Stomach (tissue), 8 donors: ENCODE measurements at regions not wholly inside any gene's neighbourhood (a gene's known extent, or its start where the extent isn't known, plus 50 kb on each side); places are given as distances from the start of the nearest gene placed in this dataset.

ENCODE experiments used
- DNase-seq, 2 donors: peaks; one replicate each; pipeline versions ENCODE4 v3.0.0 to v3.0.0-alpha.2; 2013 to 2019
- H3K27ac ChIP-seq, 5 donors: fragments of 200-600 bp in 4 of 5; sonication (generic) in 4 of 5; one replicate each; pipeline ENCODE4 v1.5.1; 2013 to 2019; ENCODE audit warnings: mild to moderate bottlenecking in 1 of 5, moderate library complexity in 1 of 5
- H3K27me3 ChIP-seq, 3 donors: fragments of 200-600 bp; sonication (generic); one replicate each; pipeline ENCODE4 v1.5.1; 2017 to 2019; ENCODE audit warnings: mixed run types in 1 of 3
- H3K36me3 ChIP-seq, 4 donors: fragments of 200-600 bp; sonication (generic); 1 replicate in 3 of 4; 2 replicates in 1 of 4; pipeline ENCODE4 v1.5.1; 2016 to 2019
- H3K4me1 ChIP-seq, 4 donors: fragments of 200-600 bp; sonication (generic); one replicate each; pipeline ENCODE4 v1.5.1; 2016 to 2019
- H3K4me3 ChIP-seq, 4 donors: fragments of 200-600 bp; sonication (generic) in 3 of 4; one replicate each; pipeline ENCODE4 v1.5.1; 2016 to 2019; ENCODE audit warnings: mild to moderate bottlenecking in 1 of 4
- H3K9me3 ChIP-seq, 4 donors: fragments of 200-600 bp; sonication (generic); one replicate each; pipeline ENCODE4 v1.5.1; 2016 to 2019
- CTCF ChIP-seq, 7 experiments: fragments of 450-650 bp in 4 of 7; fragments of 200-600 bp in 3 of 7; sonication (generic) in 3 of 7; IDR thresholded peaks; one replicate each; pipeline ENCODE4 v1.5.1; 2016 to 2019; ENCODE audit warnings: antibody characterized with exemption in 7 of 7, control low read depth in 2 of 7, mild to moderate bottlenecking in 1 of 7
- EP300 ChIP-seq: sonication (generic); formaldehyde crosslinking; IDR thresholded peaks from one replicate; pipeline ENCODE4 v1.6.1; 2017; ENCODE audit warnings: antibody characterized with exemption
- POLR2A ChIP-seq, 4 donors: fragments of 450-650 bp; IDR thresholded peaks; one replicate each; pipeline ENCODE4 v1.6.1; 2016; ENCODE audit warnings: antibody characterized with exemption in 4 of 4, control low read depth in 2 of 4, mild to moderate bottlenecking in 1 of 4, moderate library complexity in 1 of 4
- POLR2AphosphoS5 ChIP-seq, 3 donors: sonication (generic); formaldehyde crosslinking; IDR thresholded peaks; one replicate each; pipeline ENCODE4 v1.6.1; 2016; ENCODE audit warnings: antibody characterized with exemption in 3 of 3
- WGBS, 5 donors: extraction: QIAGEN DNeasy Blood & Tissue Kit in 3 of 5; methylation state at CpG; one replicate each; pipeline versions ENCODE4 v1.1.5 to v1.1.7; 2013 to 2018; 5-methylcytosine and 5-hydroxymethylcytosine counted together
- intact Hi-C: fragments of 100-400 bp; cut with DNase I; formaldehyde crosslinking; loops from one replicate; pipeline ENCODE4 v1.15.1; 2023; ENCODE audit warnings: low total_unique reads
- donor health status: healthy with polysubstance abuse.
- donor health status: Bipolar disorder and iron deficiency.
- donor health status: healthy.

- no peaks in the 10 kb centered on the region for H3K27me3 ChIP-seq
- TF ChIP-seq POLR2A (IDR thresholded peaks at IDR 0.05) = no peak
- TF ChIP-seq EP300 = no peak
- no peak for TF ChIP-seq CTCF (IDR thresholded peaks at IDR 0.05)
- TF ChIP-seq POLR2AphosphoS5 (IDR thresholded peaks at IDR 0.05) = no peak
- peaks cover 0 to 4% (median 0%) of the 10 kb centered on the region in 4 donors for H3K9me3 ChIP-seq
- no peaks in the 10 kb centered on the region for H3K36me3 ChIP-seq
- WGBS, 5 donors = 12 to 26% (median 20%) methylated on average over 1 of the region's 1 CpG
- intact Hi-C loops = no loop called here
- H3K4me3 ChIP-seq = no peak overlapping the region
- DNase-seq = no peak
- no peak overlapping the region for H3K27ac ChIP-seq
- H3K4me1 ChIP-seq = no peaks in the 10 kb centered on the region
Observed at GRCh38 chr2:51409920-51410319, 378.0 kb upstream of the NRXN1 start.

GRCh38 chr2:51404226-51404625 is 372.3 kb upstream of the NRXN1 start:
- no peaks in the 10 kb centered on the region for H3K36me3 ChIP-seq
- 79 to 87% (median 83%) methylated on average over 3 of the region's 3 CpGs for WGBS, 5 donors
- H3K9me3 ChIP-seq = peaks cover 0 to 11% (median 2%) of the 10 kb centered on the region in 4 donors
- TF ChIP-seq POLR2A (IDR thresholded peaks at IDR 0.05) (no peak), CTCF (IDR thresholded peaks at IDR 0.05) (no peak), POLR2AphosphoS5 (IDR thresholded peaks at IDR 0.05) (no peak), EP300 (no peak)
- no peak overlapping the region for H3K4me3 ChIP-seq
- DNase-seq = no peak
- H3K27ac ChIP-seq = no peak overlapping the region
- intact Hi-C loops = no loop called here
- no peaks in the 10 kb centered on the region for H3K27me3 ChIP-seq
- H3K4me1 ChIP-seq = no peaks in the 10 kb centered on the region

- H3K4me3 ChIP-seq = no peak overlapping the region
- peaks cover 0 to 11% (median 4%) of the 10 kb centered on the region in 4 donors for H3K9me3 ChIP-seq
- TF ChIP-seq POLR2AphosphoS5 (IDR thresholded peaks at IDR 0.05) (no peak), POLR2A (IDR thresholded peaks at IDR 0.05) (no peak), EP300 (no peak), CTCF (IDR thresholded peaks at IDR 0.05) (no peak)
- no peak overlapping the region for H3K27ac ChIP-seq
- no peaks in the 10 kb centered on the region for H3K36me3 ChIP-seq
- H3K4me1 ChIP-seq = no peaks in the 10 kb centered on the region
- intact Hi-C loops = no loop called here
- DNase-seq = no peak
- WGBS, 5 donors = 71 to 85% (median 79%) methylated on average over 5 of the region's 5 CpGs
- no peaks in the 10 kb centered on the region for H3K27me3 ChIP-seq
Observed at GRCh38 chr2:51401546-51401945, 369.6 kb upstream of the NRXN1 start.

GRCh38 chr2:51387235-51387634 is 355.3 kb upstream of the NRXN1 start:
- H3K9me3 ChIP-seq = peaks cover 0 to 18% (median 8%) of the 10 kb centered on the region in 4 donors
- no peaks in the 10 kb centered on the region for H3K4me1 ChIP-seq
- no peak overlapping the region for H3K27ac ChIP-seq
- no peak for DNase-seq
- intact Hi-C loops = no loop called here
- no peak overlapping the region for H3K4me3 ChIP-seq
- no peaks in the 10 kb centered on the region for H3K36me3 ChIP-seq
- no peaks in the 10 kb centered on the region for H3K27me3 ChIP-seq
- TF ChIP-seq POLR2AphosphoS5 (IDR thresholded peaks at IDR 0.05) = no peak
- TF ChIP-seq POLR2A (IDR thresholded peaks at IDR 0.05) = no peak
- TF ChIP-seq EP300 = no peak
- no peak for TF ChIP-seq CTCF (IDR thresholded peaks at IDR 0.05)
